ENCODE measurements at regions not wholly inside any gene's neighbourhood (a gene's known extent, or its start where the extent isn't known, plus 50 kb on each side); places are given as distances from the start of the nearest gene placed in this dataset.

- no peak for TF ChIP-seq CTCF (IDR thresholded peaks at IDR 0.05)
- no peak for TF ChIP-seq POLR2A (IDR thresholded peaks at IDR 0.05)
These were observed 277.2 kb upstream of the TTC14 start for GRCh38 chr3:180324791-180325190.
